ENCODE measurements at regions not wholly inside any gene's neighbourhood (a gene's known extent, or its start where the extent isn't known, plus 50 kb on each side); places are given as distances from the start of the nearest gene placed in this dataset.

DNA sequence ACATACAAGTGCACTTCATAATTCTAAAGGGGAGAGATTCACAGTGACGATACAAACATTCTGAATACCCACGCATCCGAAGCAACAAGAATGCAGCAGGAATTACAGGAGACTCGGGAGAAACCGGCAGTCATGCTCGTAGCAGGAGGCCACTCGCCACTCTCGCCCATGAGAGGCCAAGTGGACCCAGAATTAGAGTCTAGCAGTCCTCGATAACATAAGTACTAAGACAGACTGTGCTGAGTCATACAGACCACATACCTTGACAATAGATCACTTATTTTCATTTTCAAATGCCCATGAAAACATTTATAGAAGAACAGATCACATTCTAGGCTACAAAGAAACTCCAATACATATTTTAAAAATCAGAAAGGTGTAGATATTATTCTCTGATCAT lies 299.1 kb upstream of the TSHZ3 start:
- Histone ChIP-seq H3K9ac (ENCODE audit: control insufficient read depth, extremely low read depth, insufficient read depth, low read length) (no peak overlapping the region), H3K9me3 (ENCODE audit: control insufficient read depth, low read depth, low read length) (no peaks in the 10 kb centered on the region), H3K79me2 (ENCODE audit: control insufficient read depth, insufficient read depth, low read length) (no peaks in the 10 kb centered on the region), H3K27me3 (ENCODE audit: control insufficient read depth, extremely low read depth, insufficient read depth, low read length) (no peaks in the 10 kb centered on the region), H3K4me3 (ENCODE audit: control insufficient read depth in 2 of 3, extremely low read depth in 1 of 3, insufficient read depth in 2 of 3, low read depth in 1 of 3, low read length in 3 of 3) (no peak overlapping the region), H3K9me1 (ENCODE audit: control insufficient read depth, extremely low read depth, insufficient read depth, low read length) (no peaks in the 10 kb centered on the region), H4K20me1 (ENCODE audit: control insufficient read depth, extremely low read depth, insufficient read depth, low read length) (no peaks in the 10 kb centered on the region), H3K4me2 (ENCODE audit: control insufficient read depth, extremely low read depth, insufficient read depth, low read depth, low read length) (no peak overlapping the region), H3K4me1 (ENCODE audit: control insufficient read depth, extremely low read depth, insufficient read depth, low read length) (no peaks in the 10 kb centered on the region), H3K36me3 (ENCODE audit: control insufficient read depth in 2 of 2, extremely low read depth in 1 of 2, insufficient read depth in 2 of 2, low read length in 2 of 2) (no peaks in the 10 kb centered on the region), H2AFZ (ENCODE audit: control insufficient read depth, low read length) (no peak overlapping the region), H3K27ac (ENCODE audit: control insufficient read depth, insufficient read depth, low read length) (no peak overlapping the region)
- no peak for FAIRE-seq
- dilution Hi-C loops (cut with MboI; ENCODE audit: extremely low pct_ligation_motif_present, low sequenced_read_pairs): no loop called here
- TF ChIP-seq, protein P1, sequence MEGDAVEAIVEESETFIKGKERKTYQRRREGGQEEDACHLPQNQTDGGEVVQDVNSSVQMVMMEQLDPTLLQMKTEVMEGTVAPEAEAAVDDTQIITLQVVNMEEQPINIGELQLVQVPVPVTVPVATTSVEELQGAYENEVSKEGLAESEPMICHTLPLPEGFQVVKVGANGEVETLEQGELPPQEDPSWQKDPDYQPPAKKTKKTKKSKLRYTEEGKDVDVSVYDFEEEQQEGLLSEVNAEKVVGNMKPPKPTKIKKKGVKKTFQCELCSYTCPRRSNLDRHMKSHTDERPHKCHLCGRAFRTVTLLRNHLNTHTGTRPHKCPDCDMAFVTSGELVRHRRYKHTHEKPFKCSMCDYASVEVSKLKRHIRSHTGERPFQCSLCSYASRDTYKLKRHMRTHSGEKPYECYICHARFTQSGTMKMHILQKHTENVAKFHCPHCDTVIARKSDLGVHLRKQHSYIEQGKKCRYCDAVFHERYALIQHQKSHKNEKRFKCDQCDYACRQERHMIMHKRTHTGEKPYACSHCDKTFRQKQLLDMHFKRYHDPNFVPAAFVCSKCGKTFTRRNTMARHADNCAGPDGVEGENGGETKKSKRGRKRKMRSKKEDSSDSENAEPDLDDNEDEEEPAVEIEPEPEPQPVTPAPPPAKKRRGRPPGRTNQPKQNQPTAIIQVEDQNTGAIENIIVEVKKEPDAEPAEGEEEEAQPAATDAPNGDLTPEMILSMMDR (optimal IDR thresholded peaks at IDR 0.05 in 1 of 3, IDR thresholded peaks at IDR 0.05 in 1 of 3, conservative IDR thresholded peaks at IDR 0.05 in 1 of 3; ENCODE audit: extremely low read depth in 1 of 3, insufficient read depth in 2 of 3, low read length in 3 of 3): no peak
- TF ChIP-seq EZH2 (IDR thresholded peaks at IDR 0.05; ENCODE audit: low read length): no peak
- no peak for DNase-seq (ENCODE audit: low read depth, low spot score)

DNA sequence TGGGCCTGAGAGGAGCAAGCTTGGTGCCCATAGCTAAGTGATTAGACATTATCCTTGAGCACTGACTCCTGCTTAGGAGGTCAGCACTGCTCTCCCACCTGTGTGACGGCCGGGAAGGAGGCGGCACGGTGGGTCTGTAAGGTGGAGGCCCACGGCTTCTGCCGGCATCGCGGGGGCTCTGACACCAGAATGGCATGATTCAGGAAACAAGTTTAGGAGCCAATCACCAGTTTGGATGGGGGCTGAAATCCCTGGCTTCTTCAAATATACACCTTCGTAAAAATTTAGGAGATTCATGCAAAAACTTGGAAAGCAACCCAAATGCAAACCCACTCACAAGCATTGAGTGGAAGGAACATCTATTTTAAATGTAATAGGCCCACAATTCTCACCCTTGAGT lies 307.3 kb upstream of the TSHZ3 start:
- H3K9me1 ChIP-seq (ENCODE audit: control insufficient read depth, extremely low read depth, insufficient read depth, low read length): no peaks in the 10 kb centered on the region
- no peak overlapping the region for H3K4me2 ChIP-seq (ENCODE audit: control insufficient read depth, extremely low read depth, insufficient read depth, low read depth, low read length)
- TF ChIP-seq, protein P1 (optimal IDR thresholded peaks at IDR 0.05 in 1 of 3, IDR thresholded peaks at IDR 0.05 in 1 of 3, conservative IDR thresholded peaks at IDR 0.05 in 1 of 3; ENCODE audit: extremely low read depth in 1 of 3, insufficient read depth in 2 of 3, low read length in 3 of 3): no peak
- no peak for TF ChIP-seq EZH2 (IDR thresholded peaks at IDR 0.05; ENCODE audit: low read length)
- no peaks in the 10 kb centered on the region for H3K79me2 ChIP-seq (ENCODE audit: control insufficient read depth, insufficient read depth, low read length)
- no peaks in the 10 kb centered on the region for H3K36me3 ChIP-seq (ENCODE audit: control insufficient read depth in 2 of 2, extremely low read depth in 1 of 2, insufficient read depth in 2 of 2, low read length in 2 of 2)
- no peak for FAIRE-seq
- H4K20me1 ChIP-seq (ENCODE audit: control insufficient read depth, extremely low read depth, insufficient read depth, low read length): no peaks in the 10 kb centered on the region
- no peak overlapping the region for H3K27ac ChIP-seq (ENCODE audit: control insufficient read depth, insufficient read depth, low read length)
- no peak overlapping the region for H2AFZ ChIP-seq (ENCODE audit: control insufficient read depth, low read length)
- no peak overlapping the region for H3K9ac ChIP-seq (ENCODE audit: control insufficient read depth, extremely low read depth, insufficient read depth, low read length)
- H3K27me3 ChIP-seq (ENCODE audit: control insufficient read depth, extremely low read depth, insufficient read depth, low read length): no peaks in the 10 kb centered on the region
- H3K4me1 ChIP-seq (ENCODE audit: control insufficient read depth, extremely low read depth, insufficient read depth, low read length): no peaks in the 10 kb centered on the region
- H3K4me3 ChIP-seq (ENCODE audit: control insufficient read depth in 2 of 3, extremely low read depth in 1 of 3, insufficient read depth in 2 of 3, low read depth in 1 of 3, low read length in 3 of 3): no peak overlapping the region
- DNase-seq (ENCODE audit: low read depth, low spot score): no peak
- no peaks in the 10 kb centered on the region for H3K9me3 ChIP-seq (ENCODE audit: control insufficient read depth, low read depth, low read length)
- dilution Hi-C loops (cut with MboI; ENCODE audit: extremely low pct_ligation_motif_present, low sequenced_read_pairs): no loop called here

All from keratinocyte (primary cell).